SK-N-SH treated with all-trans-retinoic acid at 6 μM for 48 hours (cell line): ENCODE measurements at regions not wholly inside any gene's neighbourhood (a gene's known extent, or its start where the extent isn't known, plus 50 kb on each side); places are given as distances from the start of the nearest gene placed in this dataset.

Experiments
- ARNTL ChIP-seq: fragments of 450-650 bp; formaldehyde crosslinking; IDR thresholded peaks from 2 replicates; pipeline ENCODE4 v1.5.0; 2020; ENCODE audit warnings: low read depth, mild to moderate bottlenecking, moderate library complexity, borderline replicate concordance
- TF ChIP-seq, protein P1 (sequence below): fragments of 250-450 bp; sonication (Bioruptor Pico); IDR thresholded peaks from 2 replicates; pipeline ENCODE4 v1.5.1; 2020; ENCODE audit warnings: low read depth, mild to moderate bottlenecking, moderate library complexity

DNA sequence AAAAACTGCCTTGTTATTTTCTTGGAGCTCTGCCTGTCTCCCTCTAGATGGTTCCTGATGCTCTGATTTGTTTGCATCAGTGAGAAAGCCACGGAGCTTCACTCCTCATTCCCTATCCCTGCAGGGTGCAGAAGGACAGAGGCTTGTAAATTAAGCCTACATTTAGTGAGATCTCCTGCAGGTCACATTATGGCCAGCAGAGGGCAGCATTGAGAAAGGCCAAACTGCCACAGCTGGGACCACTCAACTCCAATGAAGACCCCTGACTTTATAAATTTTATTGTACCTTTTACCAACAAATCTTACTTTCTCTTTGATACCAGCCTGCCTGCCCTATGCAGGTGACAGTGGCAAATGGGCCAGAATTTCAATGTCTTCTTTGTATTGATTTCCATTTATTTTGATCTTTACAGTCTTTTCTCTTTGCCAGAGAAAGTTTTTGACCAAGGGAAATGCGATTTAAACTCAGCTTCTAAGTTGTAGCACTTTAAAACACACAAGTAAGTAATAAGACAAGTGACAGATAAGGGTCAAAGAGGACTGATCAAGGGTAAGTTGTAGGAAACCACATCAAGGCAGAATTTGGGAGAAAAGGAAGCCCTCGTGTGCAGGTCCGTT, 1029.1 kb upstream of the KLHL29 start:
- no peak for TF ChIP-seq ARNTL (CRISPR knock-in tag)
- TF ChIP-seq, protein P1, sequence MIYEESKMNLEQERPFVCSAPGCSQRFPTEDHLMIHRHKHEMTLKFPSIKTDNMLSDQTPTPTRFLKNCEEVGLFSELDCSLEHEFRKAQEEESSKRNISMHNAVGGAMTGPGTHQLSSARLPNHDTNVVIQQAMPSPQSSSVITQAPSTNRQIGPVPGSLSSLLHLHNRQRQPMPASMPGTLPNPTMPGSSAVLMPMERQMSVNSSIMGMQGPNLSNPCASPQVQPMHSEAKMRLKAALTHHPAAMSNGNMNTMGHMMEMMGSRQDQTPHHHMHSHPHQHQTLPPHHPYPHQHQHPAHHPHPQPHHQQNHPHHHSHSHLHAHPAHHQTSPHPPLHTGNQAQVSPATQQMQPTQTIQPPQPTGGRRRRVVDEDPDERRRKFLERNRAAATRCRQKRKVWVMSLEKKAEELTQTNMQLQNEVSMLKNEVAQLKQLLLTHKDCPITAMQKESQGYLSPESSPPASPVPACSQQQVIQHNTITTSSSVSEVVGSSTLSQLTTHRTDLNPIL (CRISPR knock-in tag), result no peak
